GM21529 (cell line): ENCODE measurements at regions not wholly inside any gene's neighbourhood (a gene's known extent, or its start where the extent isn't known, plus 50 kb on each side); places are given as distances from the start of the nearest gene placed in this dataset.
"Not testable (repeated sequence)": the region's sequence is repeated elsewhere in the genome, so short reads cannot be mapped to it uniquely, and the experiment has no call there.

Experiments used
- ATAC-seq: cut with Tn5 transposase; IDR thresholded peaks from one replicate; pipeline ENCODE4 v1.9.1; 2021; ENCODE audit not compliant: unreplicated experiment

GRCh38 chr7:52781250-52781649 lies 254.2 kb upstream of the POM121L12 start:
- no peak for ATAC-seq

- no peak for ATAC-seq
Observed at GRCh38 chr7:52779004-52779403, 256.4 kb upstream of the POM121L12 start.

DNA sequence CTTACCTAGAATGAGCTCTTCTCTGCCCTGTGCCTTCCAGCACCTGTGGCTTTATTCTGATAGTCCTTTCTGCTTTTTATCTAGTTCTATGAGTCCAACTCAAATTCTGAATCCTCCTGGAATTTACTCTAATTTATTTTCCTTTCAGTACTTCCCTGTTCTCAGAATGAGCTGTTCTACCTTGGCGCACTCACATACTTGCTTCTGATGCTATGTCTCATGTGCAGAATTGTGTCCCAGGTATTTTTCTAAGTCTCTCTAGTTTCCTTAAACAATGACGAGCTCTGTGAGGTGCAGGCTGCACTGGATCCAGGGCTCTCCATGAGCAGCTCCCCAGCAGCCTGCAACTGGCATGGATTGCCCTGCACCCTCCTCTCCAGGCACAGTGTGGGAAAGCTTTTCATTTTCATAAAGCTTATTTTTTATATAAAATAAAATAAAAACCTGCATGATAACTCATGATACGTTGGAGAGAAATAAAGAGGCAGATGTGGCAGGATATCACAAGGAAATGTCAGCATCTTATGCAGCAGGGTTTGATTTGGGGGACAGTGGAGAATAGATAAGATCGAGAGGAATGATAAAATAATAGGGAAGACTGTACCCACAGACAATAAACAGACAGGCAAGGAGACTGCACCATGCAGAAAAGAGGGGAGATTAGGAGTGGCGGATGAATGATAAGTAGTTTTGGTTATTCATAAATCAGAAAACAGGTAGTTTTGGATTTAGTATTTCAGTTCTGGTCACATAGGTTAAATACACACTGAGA lies 258.2 kb upstream of the POM121L12 start:
- no peak for ATAC-seq

DNA sequence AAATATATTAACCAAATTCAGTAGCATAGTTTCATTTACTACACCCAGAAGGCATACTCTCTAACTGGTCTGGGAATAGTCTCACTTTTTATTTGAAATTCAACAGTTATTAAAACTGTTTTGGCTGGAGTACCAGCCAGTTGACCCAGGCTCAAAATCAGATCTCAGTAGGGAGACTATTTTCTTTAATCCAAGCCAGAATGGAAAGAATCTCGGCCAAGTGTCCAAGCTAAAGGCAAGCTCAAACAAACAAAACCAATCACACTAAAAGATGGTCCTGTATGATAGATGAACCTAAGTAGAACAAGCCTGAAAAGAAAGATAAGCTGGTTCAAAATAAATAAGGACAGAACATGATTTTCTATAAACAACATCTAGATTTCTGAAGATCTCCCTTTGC lies 259.6 kb upstream of the POM121L12 start:
- ATAC-seq = no peak

GRCh38 chr7:52771177-52771576 lies 264.3 kb upstream of the POM121L12 start:
- ATAC-seq = no peak

- ATAC-seq = no peak
Observed at GRCh38 chr7:52764492-52765169, 270.8 kb upstream of the POM121L12 start.

DNA sequence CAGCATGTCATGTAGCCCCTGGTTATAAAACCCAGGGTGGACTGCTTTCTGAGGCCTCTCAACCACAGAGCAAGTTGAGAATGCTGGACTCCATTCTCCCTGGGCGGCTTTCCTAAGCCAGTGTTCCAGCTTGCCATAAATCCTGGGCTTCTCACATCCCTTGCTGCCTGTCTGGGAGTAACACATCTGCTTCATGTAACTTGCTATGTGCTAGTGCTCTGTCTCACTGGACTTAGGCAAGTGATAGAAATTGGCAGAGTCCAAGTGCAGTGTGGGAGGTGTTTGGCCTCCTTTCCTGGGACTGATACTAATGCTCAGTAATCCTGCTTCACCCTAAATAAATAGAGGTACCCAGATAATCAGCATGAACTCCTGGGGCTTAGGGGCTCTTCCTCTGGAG lies 277.1 kb upstream of the POM121L12 start:
- no peak for ATAC-seq

- no peak for ATAC-seq
Observed at GRCh38 chr7:52753855-52754254, 281.6 kb upstream of the POM121L12 start.

- ATAC-seq = no peak
Observed at GRCh38 chr7:52752891-52753290, 282.5 kb upstream of the POM121L12 start.

DNA sequence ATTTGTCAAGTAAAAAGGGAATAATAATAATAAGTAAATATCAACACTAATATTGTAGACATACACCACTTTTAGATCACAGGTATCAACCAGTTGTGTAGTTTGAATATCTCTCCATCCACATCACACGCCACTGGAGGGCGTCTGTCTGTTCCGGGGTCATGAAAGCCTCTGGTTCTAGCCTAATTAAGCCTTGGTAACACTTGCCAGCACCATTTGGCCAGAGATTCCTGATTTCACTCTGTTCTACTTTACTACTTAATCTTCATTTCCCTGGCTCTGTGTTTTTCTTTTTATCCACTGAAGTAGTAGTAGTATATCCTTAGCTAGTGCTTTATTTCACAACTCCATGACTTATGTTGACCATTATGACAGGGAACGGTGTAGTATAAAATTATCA lies 285.6 kb upstream of the POM121L12 start:
- no peak for ATAC-seq

- no peak for ATAC-seq
Observed at GRCh38 chr7:52747817-52748216, 287.6 kb upstream of the POM121L12 start.

DNA sequence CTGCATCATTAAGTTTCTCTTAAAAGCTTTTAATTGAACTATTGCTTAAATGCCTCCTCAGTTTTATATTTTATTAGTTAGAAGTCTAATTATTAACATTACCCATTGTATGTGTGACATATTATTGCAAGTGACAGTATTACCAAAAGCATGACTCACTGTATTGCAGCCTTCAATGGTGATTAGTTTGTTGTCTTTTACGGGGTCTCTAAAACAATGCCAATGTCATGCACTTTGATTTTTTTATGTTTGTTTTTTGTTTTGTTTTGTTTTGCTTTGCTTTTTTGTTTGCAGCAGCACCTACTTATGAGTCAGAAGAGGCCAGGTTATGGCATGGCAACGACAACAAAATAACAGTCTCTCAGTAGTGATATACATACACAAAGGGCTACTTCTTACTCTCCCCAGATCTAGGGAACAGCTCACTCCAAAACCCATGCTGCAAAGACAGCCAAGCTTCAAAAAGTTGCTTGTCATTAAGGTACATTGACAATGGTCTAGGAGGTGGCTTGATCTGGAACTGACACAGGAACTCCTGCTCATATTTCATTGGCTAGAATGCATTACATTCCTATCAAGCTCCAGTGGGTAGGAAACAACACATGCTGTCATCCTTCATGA lies 293.7 kb upstream of the POM121L12 start:
- ATAC-seq = no peak

- ATAC-seq = no peak
Observed at GRCh38 chr7:52735656-52736055, 299.8 kb upstream of the POM121L12 start.

- not testable (repeated sequence) for ATAC-seq
Observed at GRCh38 chr7:52728683-52729082, 306.8 kb upstream of the POM121L12 start.

GRCh38 chr7:52727632-52728031 lies 307.8 kb upstream of the POM121L12 start:
- ATAC-seq = no peak

GRCh38 chr7:52726986-52727385 lies 308.4 kb upstream of the POM121L12 start:
- ATAC-seq = no peak

- no peak for ATAC-seq
Observed at GRCh38 chr7:52726493-52726892, 308.9 kb upstream of the POM121L12 start.

- no peak for ATAC-seq
Observed at GRCh38 chr7:52723606-52724005, 311.8 kb upstream of the POM121L12 start.

- no peak for ATAC-seq
Observed at GRCh38 chr7:52720856-52721255, 314.6 kb upstream of the POM121L12 start.

DNA sequence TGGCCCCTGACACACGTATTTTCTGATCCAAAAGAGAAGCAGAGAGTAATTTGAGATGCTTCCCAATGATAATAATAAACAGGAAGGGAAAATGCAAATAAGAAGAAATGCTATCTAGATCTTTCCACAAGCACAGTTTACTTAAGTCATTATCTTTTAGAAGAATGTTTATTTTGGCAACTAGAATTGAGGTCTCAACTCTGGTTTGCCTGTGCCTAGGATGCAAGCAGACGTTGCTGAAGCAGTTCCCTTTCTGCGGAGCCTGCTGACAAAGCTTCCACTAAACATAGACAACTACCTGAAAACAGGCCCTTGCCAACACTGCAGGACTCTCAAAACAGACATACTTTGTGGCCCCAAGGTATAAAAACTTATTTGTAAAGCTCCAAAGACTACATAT lies 315.8 kb upstream of the POM121L12 start:
- no peak for ATAC-seq

- no peak for ATAC-seq
Observed at GRCh38 chr7:52715701-52716100, 319.7 kb upstream of the POM121L12 start.

GRCh38 chr7:52712938-52713337 lies 322.5 kb upstream of the POM121L12 start:
- ATAC-seq = no peak
